HG03135 (cell line): ENCODE measurements at regions not wholly inside any gene's neighbourhood (a gene's known extent, or its start where the extent isn't known, plus 50 kb on each side); places are given as distances from the start of the nearest gene placed in this dataset.

ENCODE experiments used
- ATAC-seq: cut with Tn5 transposase; IDR thresholded peaks from one replicate; pipeline ENCODE4 v1.9.1; 2021; ENCODE audit warnings: mild to moderate bottlenecking, moderate library complexity; ENCODE audit not compliant: unreplicated experiment

- ATAC-seq, result no peak
Observed at GRCh38 chr9:118276784-118277183, 572.6 kb downstream of the TLR4 start.

- no peak for ATAC-seq
Observed at GRCh38 chr9:118281772-118282171, 577.6 kb downstream of the TLR4 start.

- no peak for ATAC-seq
Observed at GRCh38 chr9:118283488-118283887, 579.3 kb downstream of the TLR4 start.

- ATAC-seq, result no peak
Observed at GRCh38 chr9:118290116-118290515, 585.9 kb downstream of the TLR4 start.

GRCh38 chr9:118295413-118295812, 591.2 kb downstream of the TLR4 start:
- no peak for ATAC-seq

- ATAC-seq, result no peak
Observed at GRCh38 chr9:118302721-118303120, 598.5 kb downstream of the TLR4 start.

GRCh38 chr9:118303216-118303615, 599.0 kb downstream of the TLR4 start:
- no peak for ATAC-seq

GRCh38 chr9:118305331-118305730, 601.1 kb downstream of the TLR4 start:
- no peak for ATAC-seq

- no peak for ATAC-seq
Observed at GRCh38 chr9:118306801-118307200, 602.6 kb downstream of the TLR4 start.

GRCh38 chr9:118313965-118314364, 609.8 kb downstream of the TLR4 start:
- no peak for ATAC-seq

GRCh38 chr9:118316831-118317343, 612.7 kb downstream of the TLR4 start:
- no peak for ATAC-seq

GRCh38 chr9:118318770-118319431, 614.7 kb downstream of the TLR4 start:
- ATAC-seq, result no peak

GRCh38 chr9:118321788-118322187, 617.6 kb downstream of the TLR4 start:
- no peak for ATAC-seq

GRCh38 chr9:118324706-118325105, 620.5 kb downstream of the TLR4 start:
- no peak for ATAC-seq

GRCh38 chr9:118325757-118326156, 621.6 kb downstream of the TLR4 start:
- no peak for ATAC-seq

- ATAC-seq, result no peak
Observed at GRCh38 chr9:118326326-118326725, 622.1 kb downstream of the TLR4 start.

GRCh38 chr9:118330191-118330986, 626.2 kb downstream of the TLR4 start:
- no peak for ATAC-seq

- ATAC-seq, result no peak
Observed at GRCh38 chr9:118331622-118332045, 627.4 kb downstream of the TLR4 start.

GRCh38 chr9:118336250-118336942, 632.2 kb downstream of the TLR4 start:
- ATAC-seq, result no peak

- no peak for ATAC-seq
Observed at GRCh38 chr9:118336943-118337330, 632.7 kb downstream of the TLR4 start.

- ATAC-seq, result no peak
Observed at GRCh38 chr9:118360036-118360435, 655.8 kb downstream of the TLR4 start.

- no peak for ATAC-seq
Observed at GRCh38 chr9:118362123-118362522, 657.9 kb downstream of the TLR4 start.
